ENCODE measurements at regions not wholly inside any gene's neighbourhood (a gene's known extent, or its start where the extent isn't known, plus 50 kb on each side); places are given as distances from the start of the nearest gene placed in this dataset.
"Not testable (repeated sequence)": the region's sequence is repeated elsewhere in the genome, so short reads cannot be mapped to it uniquely, and the experiment has no call there.

GRCh38 chr6:57708061-57708460, 390.6 kb downstream of the PRIM2 start:
- H3K36me3 ChIP-seq; H3K4me3 ChIP-seq; H3K4me1 ChIP-seq; ATAC-seq; DNase-seq; intact Hi-C loops (cut with DNase I); H3K27ac ChIP-seq; H3K27me3 ChIP-seq: not testable (repeated sequence)
- H3K9me3 ChIP-seq, result peaks cover 0 to 10% (median 0%) of the 10 kb centered on the region in 11 donors

DNA sequence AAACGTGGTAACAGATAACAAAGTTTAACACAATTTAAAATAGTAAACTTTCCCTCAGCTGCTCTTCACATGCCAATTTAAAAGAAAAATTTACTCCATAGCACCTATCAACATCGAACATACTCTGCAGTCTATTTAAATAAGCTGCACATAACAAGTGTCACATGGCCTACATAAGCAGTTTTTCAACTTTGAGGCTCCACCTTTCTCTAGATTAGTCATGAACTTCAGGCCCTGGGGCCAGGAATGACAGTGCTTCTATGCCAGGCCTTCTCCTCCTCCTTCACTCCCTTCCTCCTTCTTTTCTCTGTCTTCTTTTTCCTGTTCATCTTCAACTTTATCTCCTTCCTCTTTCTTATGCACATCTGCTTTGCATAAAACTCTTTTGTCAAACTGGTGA, 405.1 kb downstream of the PRIM2 start:
- WGBS, 2 donors, result 75 to 79% methylated on average over 1 of the region's 2 CpGs
- H3K27ac ChIP-seq; DNase-seq; H3K27me3 ChIP-seq; H3K4me1 ChIP-seq; intact Hi-C loops (cut with DNase I); H3K36me3 ChIP-seq; ATAC-seq; H3K4me3 ChIP-seq; H3K9me3 ChIP-seq: not testable (repeated sequence)

DNA sequence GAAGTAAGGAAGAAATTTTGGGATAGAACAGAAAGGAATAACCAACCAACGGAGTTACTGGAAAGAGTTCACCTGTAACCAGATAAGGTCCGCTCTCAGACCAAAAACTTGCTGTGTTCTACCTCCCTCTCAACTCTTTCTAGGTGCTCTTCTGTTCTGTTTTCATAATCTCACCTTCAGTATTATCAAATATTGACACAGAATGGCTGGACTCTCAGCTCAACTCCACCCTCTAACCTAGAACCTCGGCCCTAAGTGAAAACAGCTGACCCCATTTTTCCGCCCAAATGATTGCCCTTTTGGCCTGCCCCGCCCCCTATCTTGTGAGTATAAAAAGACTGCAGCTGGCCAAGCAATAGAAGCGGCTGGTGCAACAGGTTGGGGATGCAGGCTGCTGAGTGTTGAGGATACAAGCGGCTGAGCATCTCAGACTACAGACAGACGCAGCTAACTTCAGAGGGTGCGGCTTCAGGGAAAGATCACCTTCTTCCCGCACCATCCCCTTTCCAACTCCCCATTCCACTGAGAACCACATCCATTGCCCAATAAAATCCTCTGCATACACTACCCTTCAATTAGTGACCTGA, 406.5 kb downstream of the PRIM2 start:
- 78 to 79% methylated on average over 10 of the region's 10 CpGs for WGBS, 2 donors
- H3K4me1 ChIP-seq; H3K27me3 ChIP-seq; intact Hi-C loops (cut with DNase I); DNase-seq; H3K4me3 ChIP-seq; H3K27ac ChIP-seq; H3K36me3 ChIP-seq; H3K9me3 ChIP-seq; ATAC-seq: not testable (repeated sequence)

GRCh38 chr6:57729407-57729806, 412.0 kb downstream of the PRIM2 start:
- intact Hi-C loops (cut with DNase I); H3K4me1 ChIP-seq; H3K9me3 ChIP-seq; H3K27ac ChIP-seq; ATAC-seq; H3K27me3 ChIP-seq; DNase-seq; H3K36me3 ChIP-seq; H3K4me3 ChIP-seq: not testable (repeated sequence)
- 57 to 72% methylated on average over 1 of the region's 2 CpGs for WGBS, 2 donors

- H3K36me3 ChIP-seq; H3K27ac ChIP-seq; ATAC-seq; H3K4me1 ChIP-seq; DNase-seq; H3K4me3 ChIP-seq; H3K9me3 ChIP-seq; H3K27me3 ChIP-seq; intact Hi-C loops (cut with DNase I): not testable (repeated sequence)
- WGBS, 2 donors, result 51 to 52% methylated on average over 4 of the region's 4 CpGs
Observed at GRCh38 chr6:57730726-57731125, 413.3 kb downstream of the PRIM2 start.

DNA sequence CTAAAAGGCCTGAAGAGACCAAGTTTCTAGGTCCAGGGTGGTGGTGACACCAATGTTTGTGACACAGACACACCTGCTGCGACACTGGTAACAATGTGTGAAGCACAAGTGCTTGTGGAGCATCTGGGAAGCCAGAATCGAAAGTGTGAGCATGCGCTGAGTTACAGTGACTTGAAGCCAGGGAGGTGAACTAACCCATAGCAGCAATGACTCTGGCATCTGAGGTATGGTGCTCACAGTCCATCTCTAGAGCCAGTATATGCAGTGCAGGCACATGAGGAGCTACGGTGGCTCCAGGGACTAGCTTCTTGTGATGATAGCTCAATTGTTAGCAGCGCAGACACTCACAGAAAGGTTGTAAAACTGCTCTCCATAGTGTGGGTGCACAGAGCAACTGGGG, 430.3 kb downstream of the PRIM2 start:
- ATAC-seq; H3K4me3 ChIP-seq; H3K27ac ChIP-seq; H3K9me3 ChIP-seq; DNase-seq; H3K4me1 ChIP-seq; H3K36me3 ChIP-seq; H3K27me3 ChIP-seq; intact Hi-C loops (cut with DNase I): not testable (repeated sequence)
- 83% methylated on average over 4 to 5 of the region's 5 CpGs for WGBS, 2 donors

DNA sequence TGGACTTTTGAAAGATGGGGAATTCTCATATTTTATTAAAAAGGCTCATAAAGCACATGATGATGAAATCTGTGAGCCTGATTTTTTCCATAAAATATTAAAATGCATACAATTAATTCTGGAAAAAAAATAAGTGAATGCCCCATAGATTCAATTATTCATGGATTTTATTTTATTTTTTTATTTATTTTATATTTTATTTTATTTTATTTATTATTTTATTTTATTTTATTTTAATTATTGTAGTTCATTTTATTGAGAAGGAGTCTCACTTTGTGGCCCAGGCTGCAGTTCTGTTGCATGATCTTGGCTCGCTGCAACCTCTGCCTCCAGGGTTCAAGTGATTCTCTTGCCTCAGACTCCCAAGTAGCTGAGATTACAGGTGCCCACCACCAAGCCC, 442.4 kb downstream of the PRIM2 start:
- H3K27ac ChIP-seq; H3K4me1 ChIP-seq; DNase-seq; H3K27me3 ChIP-seq; H3K4me3 ChIP-seq; H3K36me3 ChIP-seq; intact Hi-C loops (cut with DNase I); H3K9me3 ChIP-seq; ATAC-seq: not testable (repeated sequence)
- whole genome bisulfite sequencing, 2 donors, result 67 to 88% methylated on average over 1 of the region's 1 CpG

GRCh38 chr6:57792720-57793397, 475.4 kb downstream of the PRIM2 start:
- intact Hi-C loops (cut with DNase I); H3K27ac ChIP-seq; H3K4me3 ChIP-seq; DNase-seq; ATAC-seq; H3K36me3 ChIP-seq; H3K4me1 ChIP-seq; H3K9me3 ChIP-seq: not testable (repeated sequence)
- WGBS, 2 donors, result 3% methylated on average over 25 of the region's 25 CpGs
- peaks cover 0 to 54% (median 35%) of the 10 kb centered on the region in 7 donors for H3K27me3 ChIP-seq

DNA sequence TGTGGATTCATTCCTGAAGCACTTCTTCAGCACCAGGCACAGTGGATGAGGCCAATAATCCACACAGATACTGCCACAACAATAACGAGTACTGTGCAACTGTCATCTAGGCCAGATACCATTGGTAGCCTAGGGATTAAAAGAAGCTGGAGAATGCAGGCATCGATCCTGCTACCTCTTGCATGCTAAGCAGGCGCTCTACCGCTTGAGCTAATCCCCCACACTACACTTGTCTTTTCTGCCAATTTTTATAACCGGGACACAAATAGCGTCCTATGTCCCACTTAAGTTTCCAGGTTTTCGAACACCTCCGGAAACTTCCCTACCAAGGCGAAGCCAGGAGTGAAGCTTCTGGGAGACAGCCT, 475.9 kb downstream of the PRIM2 start:
- H3K9me3 ChIP-seq; H3K4me3 ChIP-seq; DNase-seq; H3K36me3 ChIP-seq; intact Hi-C loops (cut with DNase I); ATAC-seq; H3K4me1 ChIP-seq; H3K27ac ChIP-seq: not testable (repeated sequence)
- WGBS, 2 donors, result 4 to 5% methylated on average over 9 of the region's 9 CpGs
- H3K27me3 ChIP-seq, result peaks cover 0 to 54% (median 35%) of the 10 kb centered on the region in 7 donors

GRCh38 chr6:57799703-57800479, 482.5 kb downstream of the PRIM2 start:
- H3K36me3 ChIP-seq; ATAC-seq; intact Hi-C loops (cut with DNase I); H3K27ac ChIP-seq; DNase-seq; H3K9me3 ChIP-seq; H3K4me1 ChIP-seq: not testable (repeated sequence)
- WGBS, 2 donors, result 2% methylated on average over 38 of the region's 38 CpGs
- peak overlapping the region in 2 of 10 donors; percentile 1 to 18 for H3K4me3 ChIP-seq
- H3K27me3 ChIP-seq, result peaks cover 0 to 42% (median 29%) of the 10 kb centered on the region in 7 donors

GRCh38 chr6:57808581-57808980, 491.2 kb downstream of the PRIM2 start:
- intact Hi-C loops (cut with DNase I); ATAC-seq; H3K4me3 ChIP-seq; H3K4me1 ChIP-seq; H3K27ac ChIP-seq; H3K9me3 ChIP-seq; H3K36me3 ChIP-seq; DNase-seq: not testable (repeated sequence)
- 2 to 4% methylated on average over 21 of the region's 21 CpGs for WGBS, 2 donors
- peaks cover 0 to 64% (median 45%) of the 10 kb centered on the region in 7 donors for H3K27me3 ChIP-seq

All from heart right ventricle (tissue), 16 donors.